Stomach (tissue), 8 donors: ENCODE measurements at regions not wholly inside any gene's neighbourhood (a gene's known extent, or its start where the extent isn't known, plus 50 kb on each side); places are given as distances from the start of the nearest gene placed in this dataset.

Experiments used
- DNase-seq, 2 donors: peaks; one replicate each; pipeline versions ENCODE4 v3.0.0 to v3.0.0-alpha.2; 2013 to 2019
- H3K27ac ChIP-seq, 5 donors: fragments of 200-600 bp in 4 of 5; sonication (generic) in 4 of 5; one replicate each; pipeline ENCODE4 v1.5.1; 2013 to 2019; ENCODE audit warnings: mild to moderate bottlenecking in 1 of 5, moderate library complexity in 1 of 5
- H3K27me3 ChIP-seq, 3 donors: fragments of 200-600 bp; sonication (generic); one replicate each; pipeline ENCODE4 v1.5.1; 2017 to 2019; ENCODE audit warnings: mixed run types in 1 of 3
- H3K36me3 ChIP-seq, 4 donors: fragments of 200-600 bp; sonication (generic); 1 replicate in 3 of 4; 2 replicates in 1 of 4; pipeline ENCODE4 v1.5.1; 2016 to 2019
- H3K4me1 ChIP-seq, 4 donors: fragments of 200-600 bp; sonication (generic); one replicate each; pipeline ENCODE4 v1.5.1; 2016 to 2019
- H3K4me3 ChIP-seq, 4 donors: fragments of 200-600 bp; sonication (generic) in 3 of 4; one replicate each; pipeline ENCODE4 v1.5.1; 2016 to 2019; ENCODE audit warnings: mild to moderate bottlenecking in 1 of 4
- H3K9me3 ChIP-seq, 4 donors: fragments of 200-600 bp; sonication (generic); one replicate each; pipeline ENCODE4 v1.5.1; 2016 to 2019
- CTCF ChIP-seq, 7 experiments: fragments of 450-650 bp in 4 of 7; fragments of 200-600 bp in 3 of 7; sonication (generic) in 3 of 7; IDR thresholded peaks; one replicate each; pipeline ENCODE4 v1.5.1; 2016 to 2019; ENCODE audit warnings: antibody characterized with exemption in 7 of 7, control low read depth in 2 of 7, mild to moderate bottlenecking in 1 of 7
- EP300 ChIP-seq: sonication (generic); formaldehyde crosslinking; IDR thresholded peaks from one replicate; pipeline ENCODE4 v1.6.1; 2017; ENCODE audit warnings: antibody characterized with exemption
- POLR2A ChIP-seq, 4 donors: fragments of 450-650 bp; IDR thresholded peaks; one replicate each; pipeline ENCODE4 v1.6.1; 2016; ENCODE audit warnings: antibody characterized with exemption in 4 of 4, control low read depth in 2 of 4, mild to moderate bottlenecking in 1 of 4, moderate library complexity in 1 of 4
- POLR2AphosphoS5 ChIP-seq, 3 donors: sonication (generic); formaldehyde crosslinking; IDR thresholded peaks; one replicate each; pipeline ENCODE4 v1.6.1; 2016; ENCODE audit warnings: antibody characterized with exemption in 3 of 3
- WGBS, 5 donors: extraction: QIAGEN DNeasy Blood & Tissue Kit in 3 of 5; methylation state at CpG; one replicate each; pipeline versions ENCODE4 v1.1.5 to v1.1.7; 2013 to 2018; 5-methylcytosine and 5-hydroxymethylcytosine counted together
- intact Hi-C: fragments of 100-400 bp; cut with DNase I; formaldehyde crosslinking; loops from one replicate; pipeline ENCODE4 v1.15.1; 2023; ENCODE audit warnings: low total_unique reads
- donor health status: healthy with polysubstance abuse.
- donor health status: Bipolar disorder and iron deficiency.
- donor health status: healthy.

- intact Hi-C loops: no loop called here
- Histone ChIP-seq H3K9me3 (no peaks in the 10 kb centered on the region), H3K4me1 (no peaks in the 10 kb centered on the region), H3K36me3 (no peaks in the 10 kb centered on the region), H3K27me3 (no peaks in the 10 kb centered on the region), H3K27ac (no peak overlapping the region), H3K4me3 (peak overlapping the region in 1 of 4 donors; percentile 8)
- TF ChIP-seq POLR2A (IDR thresholded peaks at IDR 0.05): no peak
- no peak for TF ChIP-seq EP300
- 65 to 84% (median 76%) methylated on average over 2 of the region's 2 CpGs for WGBS, 5 donors
- peak in 1 of 2 donors; percentile 12 for DNase-seq
Measured at GRCh38 chr2:104447831-104448434, 406.0 kb upstream of the POU3F3 start.

- TF ChIP-seq POLR2AphosphoS5 (IDR thresholded peaks at IDR 0.05) (no peak), CTCF (IDR thresholded peaks at IDR 0.05) (no peak), POLR2A (IDR thresholded peaks at IDR 0.05) (no peak), EP300 (no peak)
- H3K9me3 ChIP-seq: no peaks in the 10 kb centered on the region
- H3K36me3 ChIP-seq: no peaks in the 10 kb centered on the region
- no peaks in the 10 kb centered on the region for H3K4me1 ChIP-seq
- WGBS, 5 donors: 48 to 59% (median 55%) methylated on average over 5 of the region's 5 CpGs
- no peaks in the 10 kb centered on the region for H3K27me3 ChIP-seq
- no peak overlapping the region for H3K27ac ChIP-seq
- DNase-seq: no peak
- intact Hi-C loops: no loop called here
- H3K4me3 ChIP-seq: no peak overlapping the region
Measured at GRCh38 chr2:104448661-104449440, 405.1 kb upstream of the POU3F3 start.

- Histone ChIP-seq H3K9me3 (no peaks in the 10 kb centered on the region), H3K27ac (no peak overlapping the region), H3K27me3 (no peaks in the 10 kb centered on the region), H3K4me3 (no peak overlapping the region), H3K4me1 (no peaks in the 10 kb centered on the region), H3K36me3 (no peaks in the 10 kb centered on the region)
- 57 to 70% (median 64%) methylated on average over 2 of the region's 2 CpGs for WGBS, 5 donors
- TF ChIP-seq POLR2A (IDR thresholded peaks at IDR 0.05): no peak
- TF ChIP-seq CTCF (IDR thresholded peaks at IDR 0.05): no peak
- no peak for TF ChIP-seq POLR2AphosphoS5 (IDR thresholded peaks at IDR 0.05)
- TF ChIP-seq EP300: no peak
- intact Hi-C loops: no loop called here
- DNase-seq: no peak
Measured at GRCh38 chr2:104452558-104452957, 401.4 kb upstream of the POU3F3 start.

- Histone ChIP-seq H3K27ac (no peak overlapping the region), H3K27me3 (no peaks in the 10 kb centered on the region), H3K4me1 (no peaks in the 10 kb centered on the region), H3K4me3 (no peak overlapping the region), H3K9me3 (no peaks in the 10 kb centered on the region), H3K36me3 (no peaks in the 10 kb centered on the region)
- 88 to 97% (median 89%) methylated on average over 2 of the region's 2 CpGs for WGBS, 5 donors
- DNase-seq: no peak
- TF ChIP-seq POLR2A (IDR thresholded peaks at IDR 0.05): no peak
- no peak for TF ChIP-seq CTCF (IDR thresholded peaks at IDR 0.05)
- TF ChIP-seq EP300: no peak
- no peak for TF ChIP-seq POLR2AphosphoS5 (IDR thresholded peaks at IDR 0.05)
- intact Hi-C loops: no loop called here
Measured at GRCh38 chr2:104462731-104463130, 391.2 kb upstream of the POU3F3 start.

- 63 to 77% (median 70%) methylated on average over 4 of the region's 4 CpGs for WGBS, 5 donors
Measured at GRCh38 chr2:104465981-104466380, 387.9 kb upstream of the POU3F3 start.

More at GRCh38 chr2:104465981-104466380, 387.9 kb upstream of the POU3F3 start:
- no peak for DNase-seq
- H3K36me3 ChIP-seq: no peaks in the 10 kb centered on the region
- TF ChIP-seq POLR2AphosphoS5 (IDR thresholded peaks at IDR 0.05) (no peak), CTCF (IDR thresholded peaks at IDR 0.05) (no peak), EP300 (no peak), POLR2A (IDR thresholded peaks at IDR 0.05) (no peak)
- H3K9me3 ChIP-seq: no peaks in the 10 kb centered on the region
- H3K27me3 ChIP-seq: no peaks in the 10 kb centered on the region
- intact Hi-C loops: no loop called here
- no peaks in the 10 kb centered on the region for H3K4me1 ChIP-seq
- H3K4me3 ChIP-seq: no peak overlapping the region
- no peak overlapping the region for H3K27ac ChIP-seq
